Brain microvascular endothelial cell (primary cell): ENCODE measurements at regions not wholly inside any gene's neighbourhood (a gene's known extent, or its start where the extent isn't known, plus 50 kb on each side); places are given as distances from the start of the nearest gene placed in this dataset.
A peak's percentile ranks its signal among the peaks of the same experiment; 100 is the strongest.

ENCODE experiments used
- DNase-seq: peaks from one replicate; pipeline ENCODE4 v3.0.0-alpha.2; 2020
- H3K27ac ChIP-seq: fragments of 250-450 bp; sonication (Bioruptor Pico); 2 replicates; pipeline ENCODE4 v1.5.1; 2020; ENCODE audit warnings: mild to moderate bottlenecking, moderate library complexity
- H3K27me3 ChIP-seq: fragments of 250-450 bp; sonication (Bioruptor Pico); replicated peaks from 2 replicates; pipeline ENCODE4 v1.5.1; 2020; ENCODE audit warnings: mild to moderate bottlenecking
- H3K36me3 ChIP-seq: fragments of 250-450 bp; sonication (Bioruptor Pico); replicated peaks from 2 replicates; pipeline ENCODE4 v1.5.1; 2020; ENCODE audit warnings: mild to moderate bottlenecking
- H3K4me3 ChIP-seq: 2 replicates; pipeline ENCODE4 v1.5.1; 2011; ENCODE audit warnings: low read depth, mild to moderate bottlenecking, control low read depth, low read length, moderate library complexity
- CTCF ChIP-seq: IDR thresholded peaks from 2 replicates; pipeline ENCODE4 v1.5.1; 2011; ENCODE audit warnings: low read depth, mild to moderate bottlenecking, moderate library complexity, low read length, control low read depth, inconsistent platforms; ENCODE audit errors: missing control alignments
- in situ Hi-C: cut with HindIII; loops from 2 replicates; pipeline ENCODE4 v1.10.0; 2017; ENCODE audit warnings: low sequenced_read_pairs, low pct_ligation_motif_present

DNA sequence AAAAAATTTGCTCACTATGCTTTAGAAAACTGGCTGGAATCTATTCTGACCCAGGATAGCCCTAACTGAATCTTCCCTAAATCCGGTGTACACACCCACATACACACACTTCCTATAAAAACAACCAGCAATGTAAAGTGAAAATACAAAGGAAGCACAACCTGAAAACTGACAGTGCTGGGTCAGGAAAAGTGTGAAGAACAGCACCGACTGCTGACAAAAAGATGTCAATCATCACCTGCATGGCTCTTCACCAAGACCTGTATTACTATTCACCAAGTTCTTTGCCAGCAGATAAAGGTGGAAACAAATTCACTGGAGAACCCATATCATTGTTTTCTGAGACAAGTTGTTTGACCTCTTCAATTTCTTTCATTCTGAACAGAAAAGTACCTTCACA is 293.8 kb upstream of the GRAMD2B start:
- Histone ChIP-seq H3K27me3 (no peaks in the 10 kb centered on the region), H3K36me3 (no peaks in the 10 kb centered on the region), H3K4me3 (no peak overlapping the region), H3K27ac (no peak overlapping the region)
- in situ Hi-C loops = no loop called here
- no peak for DNase-seq
- TF ChIP-seq CTCF = no peak

- Histone ChIP-seq H3K4me3 (no peak overlapping the region), H3K27ac (no peak overlapping the region), H3K36me3 (no peaks in the 10 kb centered on the region), H3K27me3 (no peaks in the 10 kb centered on the region)
- DNase-seq = no peak
- TF ChIP-seq CTCF = no peak
- in situ Hi-C loops = no loop called here
Measured at GRCh38 chr5:126133424-126133823, 289.8 kb upstream of the GRAMD2B start.

GRCh38 chr5:126137891-126138280 is 285.3 kb upstream of the GRAMD2B start:
- in situ Hi-C loops = no loop called here
- no peak overlapping the region for H3K27ac ChIP-seq
- no peak overlapping the region for H3K4me3 ChIP-seq
- no peaks in the 10 kb centered on the region for H3K36me3 ChIP-seq
- no peaks in the 10 kb centered on the region for H3K27me3 ChIP-seq
- TF ChIP-seq CTCF = no peak
- no peak for DNase-seq

DNA sequence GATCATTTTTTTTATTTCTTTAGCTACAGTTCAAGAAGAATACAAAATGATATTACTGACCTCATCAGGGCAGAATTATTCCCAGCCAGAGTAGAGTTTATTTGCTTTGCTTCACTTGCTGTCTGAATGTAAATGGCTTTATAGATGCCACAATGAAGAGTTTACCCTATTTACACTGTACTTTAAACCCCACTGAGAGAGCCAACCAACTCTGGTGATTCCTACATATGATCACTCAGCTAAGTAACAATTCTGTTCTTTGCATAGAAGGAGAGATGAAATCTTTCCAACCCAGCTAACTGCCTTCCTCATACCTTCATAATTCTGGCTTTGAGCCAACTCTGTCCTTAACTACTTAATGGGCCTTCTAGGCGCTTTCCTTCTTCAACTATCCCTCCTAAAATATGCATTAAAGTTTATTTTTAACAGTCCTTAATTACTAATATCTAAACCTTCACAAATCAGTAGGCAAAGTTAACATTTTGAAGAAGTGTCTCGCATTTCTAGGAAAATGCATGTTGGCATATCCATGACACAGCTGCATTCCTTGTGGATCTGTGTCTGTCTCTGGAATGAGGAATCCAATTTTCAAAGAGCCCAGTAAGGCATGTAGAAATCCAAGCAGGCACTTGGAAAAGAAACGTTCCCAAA is 284.8 kb upstream of the GRAMD2B start:
- DNase-seq = peak; percentile 19
- no peaks in the 10 kb centered on the region for H3K27me3 ChIP-seq
- no peak for TF ChIP-seq CTCF
- in situ Hi-C loops = no loop called here
- no peak overlapping the region for H3K4me3 ChIP-seq
- no peaks in the 10 kb centered on the region for H3K36me3 ChIP-seq
- H3K27ac ChIP-seq = no peak overlapping the region

DNA sequence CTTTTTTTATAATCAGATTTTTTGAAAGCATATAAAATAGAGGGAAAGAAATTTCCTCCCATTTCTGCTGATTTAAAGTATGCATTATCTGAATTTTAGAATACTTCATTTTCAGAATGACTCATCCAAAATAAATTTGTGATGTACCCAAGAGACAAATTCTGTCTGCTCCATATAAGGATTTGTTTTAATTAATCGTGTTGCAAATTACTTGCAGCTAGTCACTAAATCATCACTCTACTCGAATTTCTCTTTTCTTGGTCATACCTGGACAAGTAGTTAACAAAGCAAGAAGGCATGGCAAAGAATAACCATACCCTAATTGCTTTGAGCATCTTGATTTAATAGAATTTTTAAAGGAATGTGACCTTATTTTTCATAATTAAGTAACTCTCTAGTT is 284.1 kb upstream of the GRAMD2B start:
- H3K27me3 ChIP-seq = no peaks in the 10 kb centered on the region
- no peaks in the 10 kb centered on the region for H3K36me3 ChIP-seq
- no peak for DNase-seq
- TF ChIP-seq CTCF = no peak
- in situ Hi-C loops = no loop called here
- no peak overlapping the region for H3K4me3 ChIP-seq
- H3K27ac ChIP-seq = no peak overlapping the region

- DNase-seq = peak; percentile 22
- in situ Hi-C loops = no loop called here
- no peak for TF ChIP-seq CTCF
- Histone ChIP-seq H3K36me3 (no peaks in the 10 kb centered on the region), H3K27me3 (no peaks in the 10 kb centered on the region), H3K27ac (no peak overlapping the region), H3K4me3 (no peak overlapping the region)
Measured at GRCh38 chr5:126139773-126140172, 283.4 kb upstream of the GRAMD2B start.
